ENCODE measurements at regions not wholly inside any gene's neighbourhood (a gene's known extent, or its start where the extent isn't known, plus 50 kb on each side); places are given as distances from the start of the nearest gene placed in this dataset.

DNA sequence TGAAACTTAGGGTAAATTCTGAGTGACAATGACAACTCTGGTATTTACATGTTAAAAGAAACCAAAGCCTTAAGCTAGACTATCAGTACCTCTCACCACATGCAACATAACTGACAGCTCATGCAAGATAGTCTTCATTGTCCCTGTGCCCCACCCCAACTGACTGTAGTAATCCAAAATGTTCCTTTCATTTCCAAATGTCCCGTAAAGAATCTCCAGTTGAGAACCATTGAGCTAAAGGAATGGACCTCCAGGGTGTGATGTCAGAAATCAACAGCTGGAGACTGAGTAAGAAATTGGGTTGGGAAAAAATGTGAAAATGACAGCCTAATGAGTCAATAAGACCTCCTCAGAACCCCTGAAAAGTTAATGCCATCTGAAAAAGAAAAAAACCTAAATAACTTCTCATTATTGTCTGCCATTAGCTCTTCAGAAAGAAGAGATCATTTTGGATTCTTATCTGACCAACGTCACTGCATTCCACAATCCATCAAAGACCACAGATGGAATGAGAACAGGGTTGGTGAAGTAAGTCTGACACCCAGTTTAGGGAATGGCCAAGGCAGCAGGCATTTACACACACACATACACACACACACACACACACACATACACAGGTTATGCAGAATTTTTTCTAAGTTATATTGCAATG lies 51.7 kb upstream of the ACVR2A start:
- H3K27ac ChIP-seq (ENCODE audit: low read depth in 2 of 2, low read length in 2 of 2), result no peak overlapping the region
- no peaks in the 10 kb centered on the region for H3K9me3 ChIP-seq (ENCODE audit: control insufficient read depth in 2 of 3, insufficient read depth in 1 of 3, low read length in 3 of 3)
- H3K36me3 ChIP-seq (ENCODE audit: control insufficient read depth in 2 of 3, insufficient read depth in 3 of 3, low read length in 3 of 3), result no peaks in the 10 kb centered on the region
- no peak overlapping the region for H3K4me3 ChIP-seq (ENCODE audit: low read length in 3 of 3)
- no peaks in the 10 kb centered on the region for H3K27me3 ChIP-seq (ENCODE audit: control insufficient read depth, insufficient read depth, low read length)
- FAIRE-seq (no peak), DNase-seq (no peak)
- no peak for TF ChIP-seq CTCF (IDR thresholded peaks at IDR 0.05; ENCODE audit: borderline replicate concordance, extremely low read depth, insufficient read depth)
- intact Hi-C loops (cut with DNase I), result no loop called here
- H3K4me1 ChIP-seq (ENCODE audit: control insufficient read depth in 2 of 3, insufficient read depth in 2 of 3, low read depth in 1 of 3, low read length in 3 of 3), result no peaks in the 10 kb centered on the region
- no peak overlapping the region for H3K9ac ChIP-seq (ENCODE audit: low read length in 3 of 3)

DNA sequence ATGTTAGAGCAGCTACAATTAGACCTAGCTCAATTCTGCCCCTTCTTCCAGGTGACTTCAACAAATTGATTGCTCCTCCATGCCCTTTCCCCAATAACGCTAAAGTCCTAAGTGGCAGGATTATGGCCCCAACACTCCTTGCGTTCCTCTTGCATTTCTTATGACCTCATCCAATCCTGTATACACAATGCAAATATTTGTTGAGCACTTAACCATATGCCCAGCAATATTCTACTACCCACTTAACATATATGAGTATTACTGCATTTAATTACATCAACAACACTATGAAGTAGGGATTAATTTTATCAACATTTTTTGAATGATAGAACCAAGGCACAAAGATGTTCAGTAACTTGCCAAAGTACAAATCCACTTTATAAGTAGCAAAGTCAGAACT lies 54.2 kb upstream of the ACVR2A start:
- intact Hi-C loops (cut with DNase I), result no loop called here
- Histone ChIP-seq H3K4me1 (ENCODE audit: control insufficient read depth in 2 of 3, insufficient read depth in 2 of 3, low read depth in 1 of 3, low read length in 3 of 3) (no peaks in the 10 kb centered on the region), H3K27me3 (ENCODE audit: control insufficient read depth, insufficient read depth, low read length) (no peaks in the 10 kb centered on the region), H3K9me3 (ENCODE audit: control insufficient read depth in 2 of 3, insufficient read depth in 1 of 3, low read length in 3 of 3) (no peaks in the 10 kb centered on the region), H3K9ac (ENCODE audit: low read length in 3 of 3) (no peak overlapping the region), H3K4me3 (ENCODE audit: low read length in 3 of 3) (no peak overlapping the region), H3K27ac (ENCODE audit: low read depth in 2 of 2, low read length in 2 of 2) (no peak overlapping the region), H3K36me3 (ENCODE audit: control insufficient read depth in 2 of 3, insufficient read depth in 3 of 3, low read length in 3 of 3) (no peaks in the 10 kb centered on the region)
- no peak for TF ChIP-seq CTCF (IDR thresholded peaks at IDR 0.05; ENCODE audit: borderline replicate concordance, extremely low read depth, insufficient read depth)
- FAIRE-seq (no peak), DNase-seq (no peak)

DNA sequence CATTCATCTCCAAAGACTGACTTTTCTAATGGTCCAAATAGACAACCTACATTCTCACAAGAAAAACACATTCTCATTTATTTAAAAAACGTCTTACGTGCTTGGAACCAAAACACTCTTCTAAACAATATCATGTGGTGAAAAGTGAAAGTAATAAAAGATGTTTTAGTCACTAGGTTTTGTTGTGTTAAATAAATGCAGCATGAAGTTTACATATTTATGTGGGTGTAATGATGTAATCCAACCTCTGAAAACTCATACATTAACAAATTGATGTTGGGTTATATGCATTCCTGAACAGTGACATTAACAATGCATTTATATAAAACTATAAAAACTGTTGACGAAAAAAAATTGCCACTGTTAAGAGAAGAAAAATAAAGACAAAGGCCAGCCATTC lies 55.1 kb upstream of the ACVR2A start:
- Histone ChIP-seq H3K9ac (ENCODE audit: low read length in 3 of 3) (no peak overlapping the region), H3K9me3 (ENCODE audit: control insufficient read depth in 2 of 3, insufficient read depth in 1 of 3, low read length in 3 of 3) (no peaks in the 10 kb centered on the region), H3K27ac (ENCODE audit: low read depth in 2 of 2, low read length in 2 of 2) (no peak overlapping the region), H3K4me1 (ENCODE audit: control insufficient read depth in 2 of 3, insufficient read depth in 2 of 3, low read depth in 1 of 3, low read length in 3 of 3) (no peaks in the 10 kb centered on the region), H3K27me3 (ENCODE audit: control insufficient read depth, insufficient read depth, low read length) (no peaks in the 10 kb centered on the region), H3K36me3 (ENCODE audit: control insufficient read depth in 2 of 3, insufficient read depth in 3 of 3, low read length in 3 of 3) (no peaks in the 10 kb centered on the region), H3K4me3 (ENCODE audit: low read length in 3 of 3) (no peak overlapping the region)
- intact Hi-C loops (cut with DNase I), result no loop called here
- TF ChIP-seq CTCF (IDR thresholded peaks at IDR 0.05; ENCODE audit: borderline replicate concordance, extremely low read depth, insufficient read depth), result no peak
- no peak for FAIRE-seq
- no peak for DNase-seq

DNA sequence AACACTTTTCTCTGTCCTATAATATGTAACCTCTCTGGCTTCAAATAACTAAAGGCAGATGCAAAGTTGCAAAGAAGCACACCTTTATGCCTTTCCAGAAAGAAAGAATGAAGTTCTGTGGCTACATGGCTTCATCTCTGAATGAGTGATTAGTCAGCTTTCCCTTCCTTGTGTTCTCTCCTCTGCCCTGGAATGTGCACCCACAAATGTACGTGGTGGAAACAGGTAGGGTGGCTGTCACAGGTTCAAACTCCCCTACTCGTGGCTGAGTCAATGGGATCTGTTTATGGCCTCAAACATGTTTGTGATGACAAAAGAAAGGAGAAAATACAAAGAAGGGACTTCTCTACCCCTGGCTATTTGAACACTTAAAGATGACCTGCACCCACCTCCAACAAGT lies 55.5 kb upstream of the ACVR2A start:
- H3K9ac ChIP-seq (ENCODE audit: low read length in 3 of 3), result no peak overlapping the region
- no peak overlapping the region for H3K4me3 ChIP-seq (ENCODE audit: low read length in 3 of 3)

More for the DNA sequence above, 55.5 kb upstream of the ACVR2A start:
- Histone ChIP-seq H3K4me1 (ENCODE audit: control insufficient read depth in 2 of 3, insufficient read depth in 2 of 3, low read depth in 1 of 3, low read length in 3 of 3) (no peaks in the 10 kb centered on the region), H3K9me3 (ENCODE audit: control insufficient read depth in 2 of 3, insufficient read depth in 1 of 3, low read length in 3 of 3) (no peaks in the 10 kb centered on the region), H3K27me3 (ENCODE audit: control insufficient read depth, insufficient read depth, low read length) (no peaks in the 10 kb centered on the region), H3K27ac (ENCODE audit: low read depth in 2 of 2, low read length in 2 of 2) (no peak overlapping the region), H3K36me3 (ENCODE audit: control insufficient read depth in 2 of 3, insufficient read depth in 3 of 3, low read length in 3 of 3) (no peaks in the 10 kb centered on the region)
- intact Hi-C loops (cut with DNase I), result no loop called here
- TF ChIP-seq CTCF (IDR thresholded peaks at IDR 0.05; ENCODE audit: borderline replicate concordance, extremely low read depth, insufficient read depth), result no peak
- FAIRE-seq (no peak), DNase-seq (no peak)

Measured in kidney (tissue), 13 donors.